Smooth muscle cell (in vitro differentiated cells): ENCODE measurements at regions not wholly inside any gene's neighbourhood (a gene's known extent, or its start where the extent isn't known, plus 50 kb on each side); places are given as distances from the start of the nearest gene placed in this dataset.

ENCODE experiments used
- DNase-seq: peaks from one replicate; lab custom pipeline; 2025; ENCODE audit not compliant: unreplicated experiment; lab: John Stamatoyannopoulos, UW
- H2AFZ ChIP-seq: fragments of 200-600 bp; sonication (generic); 2 replicates; pipeline ENCODE4 v1.6.0; 2016; ENCODE audit warnings: antibody characterized with exemption, low read depth, mild to moderate bottlenecking
- H3F3A ChIP-seq: fragments of 200-600 bp; sonication (generic); 2 replicates; pipeline ENCODE4 v1.6.0; 2017; ENCODE audit warnings: antibody characterized with exemption, low read depth
- H3K27ac ChIP-seq: fragments of 200-600 bp; sonication (generic); 2 replicates; pipeline ENCODE4 v1.5.1; 2016; ENCODE audit warnings: low read depth, mild to moderate bottlenecking
- H3K27me3 ChIP-seq: fragments of 200-600 bp; sonication (generic); 2 replicates; pipeline ENCODE4 v1.6.1; 2016; ENCODE audit warnings: low read depth, mild to moderate bottlenecking
- H3K36me3 ChIP-seq: fragments of 200-600 bp; sonication (generic); 2 replicates; pipeline ENCODE4 v1.5.1; 2016; ENCODE audit warnings: low read depth
- H3K4me1 ChIP-seq: fragments of 200-600 bp; sonication (generic); 2 replicates; pipeline ENCODE4 v1.5.1; 2016; ENCODE audit warnings: low read depth
- H3K4me2 ChIP-seq: fragments of 200-600 bp; sonication (generic); 2 replicates; pipeline ENCODE4 v1.6.0; 2016; ENCODE audit warnings: mild to moderate bottlenecking
- H3K4me3 ChIP-seq: fragments of 200-600 bp; sonication (generic); 2 replicates; pipeline ENCODE4 v1.5.1; 2016; ENCODE audit warnings: mild to moderate bottlenecking
- H3K79me2 ChIP-seq: fragments of 200-600 bp; sonication (generic); 2 replicates; pipeline ENCODE4 v1.6.0; 2016; ENCODE audit warnings: low read depth, mild to moderate bottlenecking
- H3K9ac ChIP-seq: fragments of 200-600 bp; sonication (generic); 2 replicates; pipeline ENCODE4 v1.6.0; 2016; ENCODE audit warnings: low read depth
- H3K9me3 ChIP-seq: fragments of 200-600 bp; sonication (generic); replicated peaks from 2 replicates; pipeline ENCODE4 v1.5.1; 2016; ENCODE audit warnings: low read depth
- H4K20me1 ChIP-seq: fragments of 200-600 bp; sonication (generic); 2 replicates; pipeline ENCODE4 v1.6.0; 2016; ENCODE audit warnings: low read depth
- CTCF ChIP-seq: fragments of 200-600 bp; sonication (generic); IDR thresholded peaks from 2 replicates; pipeline ENCODE4 v1.5.1; 2017; ENCODE audit warnings: borderline replicate concordance, mild to moderate bottlenecking, antibody characterized with exemption; ENCODE audit not compliant: insufficient read depth, poor library complexity, severe bottlenecking
- WGBS: methylation state at CpG from one replicate; pipeline ENCODE4 v1.1.7; 2016; ENCODE audit warnings: low lambda C conversion rate; 5-methylcytosine and 5-hydroxymethylcytosine counted together

DNA sequence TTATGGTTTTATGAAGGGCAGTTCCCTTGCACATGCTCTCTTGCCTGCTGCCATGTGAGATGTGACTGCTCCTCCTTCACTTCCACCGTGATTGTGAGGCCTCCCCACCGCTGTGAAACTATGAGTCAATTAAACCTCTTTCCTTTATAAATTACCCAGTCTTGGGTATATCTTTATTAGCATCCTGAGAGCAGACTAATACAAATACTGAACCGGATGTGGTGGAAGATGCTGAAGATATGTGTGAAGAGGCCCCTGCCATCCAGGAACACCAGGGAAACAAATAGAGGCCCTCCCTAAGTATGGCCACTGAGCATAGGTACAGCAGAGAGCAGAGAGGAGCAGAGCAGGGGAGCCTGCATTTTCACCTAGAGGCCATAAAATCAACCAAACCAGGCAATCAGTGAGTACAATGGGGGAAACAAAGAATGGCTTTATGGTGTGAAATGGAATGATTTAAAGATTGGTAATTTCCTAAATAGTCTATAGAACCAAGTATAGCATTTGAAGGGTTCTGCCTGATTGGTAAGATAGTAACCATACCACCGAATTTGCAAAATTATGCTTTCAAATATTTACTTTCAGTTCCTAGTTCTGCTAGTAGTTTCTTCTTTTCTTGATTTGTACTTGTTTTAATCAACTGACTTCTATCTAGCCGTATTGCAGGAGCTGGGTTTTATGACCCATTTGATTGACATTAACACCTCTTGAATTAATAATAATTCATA is 421.6 kb downstream of the IRX1 start:
- Histone ChIP-seq H4K20me1 (no peaks in the 10 kb centered on the region), H3K79me2 (no peaks in the 10 kb centered on the region), H3F3A (no peaks in the 10 kb centered on the region), H3K36me3 (no peaks in the 10 kb centered on the region), H3K27me3 (no peaks in the 10 kb centered on the region), H3K9ac (no peak overlapping the region), H3K4me2 (no peak overlapping the region), H3K27ac (no peak overlapping the region), H3K4me3 (no peak overlapping the region), H2AFZ (no peak overlapping the region), H3K4me1 (no peaks in the 10 kb centered on the region), H3K9me3 (no peaks in the 10 kb centered on the region)
- WGBS: 87% methylated on average over 5 of the region's 5 CpGs
- no peak for TF ChIP-seq CTCF
- no peak for DNase-seq

DNA sequence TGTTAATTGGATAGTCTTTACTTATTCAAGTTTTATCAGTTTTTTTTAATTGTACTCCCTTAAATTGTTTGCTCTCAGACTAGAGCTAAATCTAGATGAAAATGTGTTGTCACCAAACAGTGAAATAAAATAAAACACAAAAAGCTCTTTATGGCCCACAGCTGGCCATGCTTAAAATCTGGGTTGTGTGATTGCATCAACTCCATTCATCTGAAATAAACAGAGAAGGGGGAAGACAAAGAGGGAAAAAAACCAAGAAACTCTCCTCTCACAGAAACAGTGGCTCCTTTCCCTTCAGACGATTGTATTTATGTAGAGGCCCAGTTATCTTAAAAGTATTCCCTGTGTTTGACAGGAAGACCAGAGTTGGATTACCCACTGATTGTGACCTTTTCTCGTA is 422.4 kb downstream of the IRX1 start:
- no peaks in the 10 kb centered on the region for H3K36me3 ChIP-seq
- no peak for DNase-seq
- H3K4me1 ChIP-seq: no peaks in the 10 kb centered on the region
- no peak overlapping the region for H3K27ac ChIP-seq
- no peak overlapping the region for H3K4me3 ChIP-seq
- H3K27me3 ChIP-seq: no peaks in the 10 kb centered on the region
- no peak overlapping the region for H3K4me2 ChIP-seq
- H2AFZ ChIP-seq: no peak overlapping the region
- TF ChIP-seq CTCF: no peak
- no peaks in the 10 kb centered on the region for H4K20me1 ChIP-seq
- H3K9me3 ChIP-seq: no peaks in the 10 kb centered on the region
- H3F3A ChIP-seq: no peaks in the 10 kb centered on the region
- 62% methylated on average over 2 of the region's 2 CpGs for WGBS
- no peaks in the 10 kb centered on the region for H3K79me2 ChIP-seq
- no peak overlapping the region for H3K9ac ChIP-seq

DNA sequence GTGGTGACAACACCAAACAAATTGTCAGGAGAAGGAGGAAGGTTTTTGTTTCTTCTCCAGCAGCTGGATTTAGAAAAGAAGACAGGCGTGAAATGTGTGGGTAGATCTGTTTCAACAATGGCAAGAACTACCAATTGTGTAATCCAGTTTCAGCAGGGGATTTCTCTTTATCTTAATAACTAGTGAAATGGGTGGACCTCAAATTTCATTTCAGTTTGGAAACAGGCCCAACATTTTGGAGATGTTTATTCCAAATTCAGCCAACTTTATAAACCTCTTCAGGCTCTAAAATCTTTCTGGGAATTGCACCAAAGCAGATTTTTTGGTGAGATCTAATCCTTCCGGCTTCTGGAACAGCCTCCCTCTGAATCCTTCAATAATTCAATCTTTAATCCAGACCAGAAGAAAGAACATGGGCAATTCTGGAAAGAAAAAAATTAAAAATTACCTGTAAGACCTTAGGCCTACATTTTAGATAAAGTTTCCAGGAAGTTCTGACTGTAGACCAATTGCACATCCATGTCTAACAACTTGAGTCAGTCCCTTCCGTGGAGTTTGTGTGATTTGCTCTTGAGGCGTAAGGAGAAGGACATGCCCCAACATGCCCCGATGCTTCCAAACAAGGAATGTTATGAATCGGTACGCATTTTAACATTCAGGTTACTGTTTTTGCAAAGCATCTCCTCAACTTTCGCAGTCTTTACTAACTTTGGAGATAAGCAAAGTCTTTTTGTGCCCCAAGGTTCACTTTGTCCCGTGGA is 423.6 kb downstream of the IRX1 start:
- Histone ChIP-seq H3K36me3 (no peaks in the 10 kb centered on the region), H3K79me2 (no peaks in the 10 kb centered on the region), H3K4me3 (no peak overlapping the region), H3K4me2 (no peak overlapping the region), H4K20me1 (no peaks in the 10 kb centered on the region), H2AFZ (no peak overlapping the region), H3K4me1 (no peaks in the 10 kb centered on the region), H3F3A (no peaks in the 10 kb centered on the region), H3K9me3 (no peaks in the 10 kb centered on the region), H3K27me3 (no peaks in the 10 kb centered on the region), H3K27ac (no peak overlapping the region), H3K9ac (no peak overlapping the region)
- DNase-seq: no peak
- no peak for TF ChIP-seq CTCF
- 87% methylated on average over 9 of the region's 9 CpGs for WGBS

- DNase-seq: no peak
Observed at GRCh38 chr5:4019841-4020240, 424.2 kb downstream of the IRX1 start.

More at GRCh38 chr5:4019841-4020240, 424.2 kb downstream of the IRX1 start:
- Histone ChIP-seq H3K4me1 (no peaks in the 10 kb centered on the region), H2AFZ (no peak overlapping the region), H3K79me2 (no peaks in the 10 kb centered on the region), H3K27me3 (no peaks in the 10 kb centered on the region), H3K4me2 (no peak overlapping the region), H3F3A (no peaks in the 10 kb centered on the region), H3K4me3 (no peak overlapping the region), H3K9ac (no peak overlapping the region), H3K36me3 (no peaks in the 10 kb centered on the region), H3K9me3 (no peaks in the 10 kb centered on the region), H4K20me1 (no peaks in the 10 kb centered on the region), H3K27ac (no peak overlapping the region)
- WGBS: 90% methylated on average over 6 of the region's 6 CpGs
- TF ChIP-seq CTCF: no peak
